Osteocyte (in vitro differentiated cells): ENCODE measurements at regions not wholly inside any gene's neighbourhood (a gene's known extent, or its start where the extent isn't known, plus 50 kb on each side); places are given as distances from the start of the nearest gene placed in this dataset.

Experiments
- DNase-seq: peaks from one replicate; pipeline ENCODE4 v3.0.0; 2021; ENCODE audit warnings: mixed read lengths; ENCODE audit not compliant: unreplicated experiment; ENCODE audit errors: extremely low spot score
- H3K27ac Mint-ChIP-seq: one replicate; pipeline ENCODE4 v1.8.0; 2021; ENCODE audit warnings: mild to moderate bottlenecking, mixed read lengths; ENCODE audit not compliant: unreplicated experiment
- H3K27me3 Mint-ChIP-seq: one replicate; pipeline ENCODE4 v1.8.0; 2021; ENCODE audit warnings: mixed read lengths; ENCODE audit not compliant: unreplicated experiment
- H3K36me3 Mint-ChIP-seq: one replicate; pipeline ENCODE4 v1.8.0; 2021; ENCODE audit warnings: mixed read lengths; ENCODE audit not compliant: unreplicated experiment
- H3K4me1 Mint-ChIP-seq: one replicate; pipeline ENCODE4 v1.8.0; 2021; ENCODE audit warnings: mixed read lengths; ENCODE audit not compliant: unreplicated experiment
- H3K4me3 Mint-ChIP-seq: one replicate; pipeline ENCODE4 v1.8.0; 2021; ENCODE audit warnings: mild to moderate bottlenecking, moderate library complexity, mixed read lengths; ENCODE audit not compliant: unreplicated experiment
- H3K9me3 Mint-ChIP-seq: one replicate; pipeline ENCODE4 v1.8.0; 2021; ENCODE audit warnings: mixed read lengths; ENCODE audit not compliant: unreplicated experiment
- TF ChIP-seq, protein P1 (sequence below): fragments of 200-600 bp; sonication (generic); IDR thresholded peaks from 2 replicates; pipeline ENCODE4 v1.5.0; 2021; ENCODE audit warnings: antibody characterized with exemption, mild to moderate bottlenecking, moderate library complexity

DNA sequence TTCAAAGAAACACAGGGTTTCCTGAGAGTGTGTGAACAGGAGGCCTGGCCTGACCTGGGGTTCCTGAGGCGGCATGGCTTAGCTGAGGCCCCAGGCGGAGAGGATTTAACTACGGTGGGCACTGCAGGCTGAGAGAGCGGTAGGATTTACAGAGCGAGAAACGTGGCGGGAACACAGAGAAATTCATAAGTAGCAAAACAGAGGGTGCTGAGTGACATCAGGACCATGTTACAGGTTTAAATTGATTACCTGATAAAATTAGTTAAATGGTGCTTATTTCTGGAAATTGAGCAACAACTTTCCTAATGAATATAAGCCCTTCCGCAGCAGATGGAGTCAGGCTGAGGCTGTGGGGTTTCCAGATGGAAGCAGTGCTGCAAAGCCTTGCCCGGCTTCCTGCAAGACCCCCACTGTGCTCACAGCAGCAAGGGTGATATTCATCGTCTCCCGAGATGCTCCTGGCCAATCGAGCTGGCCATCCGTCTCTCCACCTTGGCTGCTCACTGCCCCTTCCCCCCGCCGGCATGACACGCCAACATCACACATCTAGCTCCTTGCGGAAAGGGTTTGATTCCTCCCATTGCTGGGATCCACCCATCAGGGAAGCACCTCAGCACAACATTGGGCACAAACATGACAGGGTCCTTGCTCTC, 69.4 kb upstream of the MORC3 start:
- Mint-ChIP-seq H3K27me3 (no peaks in the 10 kb centered on the region), H3K4me3 (no peak overlapping the region), H3K4me1 (peaks cover 10% of the 10 kb centered on the region), H3K9me3 (no peaks in the 10 kb centered on the region), H3K27ac (no peak overlapping the region), H3K36me3 (peaks cover 22% of the 10 kb centered on the region)
- TF ChIP-seq, protein P1, sequence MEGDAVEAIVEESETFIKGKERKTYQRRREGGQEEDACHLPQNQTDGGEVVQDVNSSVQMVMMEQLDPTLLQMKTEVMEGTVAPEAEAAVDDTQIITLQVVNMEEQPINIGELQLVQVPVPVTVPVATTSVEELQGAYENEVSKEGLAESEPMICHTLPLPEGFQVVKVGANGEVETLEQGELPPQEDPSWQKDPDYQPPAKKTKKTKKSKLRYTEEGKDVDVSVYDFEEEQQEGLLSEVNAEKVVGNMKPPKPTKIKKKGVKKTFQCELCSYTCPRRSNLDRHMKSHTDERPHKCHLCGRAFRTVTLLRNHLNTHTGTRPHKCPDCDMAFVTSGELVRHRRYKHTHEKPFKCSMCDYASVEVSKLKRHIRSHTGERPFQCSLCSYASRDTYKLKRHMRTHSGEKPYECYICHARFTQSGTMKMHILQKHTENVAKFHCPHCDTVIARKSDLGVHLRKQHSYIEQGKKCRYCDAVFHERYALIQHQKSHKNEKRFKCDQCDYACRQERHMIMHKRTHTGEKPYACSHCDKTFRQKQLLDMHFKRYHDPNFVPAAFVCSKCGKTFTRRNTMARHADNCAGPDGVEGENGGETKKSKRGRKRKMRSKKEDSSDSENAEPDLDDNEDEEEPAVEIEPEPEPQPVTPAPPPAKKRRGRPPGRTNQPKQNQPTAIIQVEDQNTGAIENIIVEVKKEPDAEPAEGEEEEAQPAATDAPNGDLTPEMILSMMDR, result no peak
- no peak for DNase-seq

DNA sequence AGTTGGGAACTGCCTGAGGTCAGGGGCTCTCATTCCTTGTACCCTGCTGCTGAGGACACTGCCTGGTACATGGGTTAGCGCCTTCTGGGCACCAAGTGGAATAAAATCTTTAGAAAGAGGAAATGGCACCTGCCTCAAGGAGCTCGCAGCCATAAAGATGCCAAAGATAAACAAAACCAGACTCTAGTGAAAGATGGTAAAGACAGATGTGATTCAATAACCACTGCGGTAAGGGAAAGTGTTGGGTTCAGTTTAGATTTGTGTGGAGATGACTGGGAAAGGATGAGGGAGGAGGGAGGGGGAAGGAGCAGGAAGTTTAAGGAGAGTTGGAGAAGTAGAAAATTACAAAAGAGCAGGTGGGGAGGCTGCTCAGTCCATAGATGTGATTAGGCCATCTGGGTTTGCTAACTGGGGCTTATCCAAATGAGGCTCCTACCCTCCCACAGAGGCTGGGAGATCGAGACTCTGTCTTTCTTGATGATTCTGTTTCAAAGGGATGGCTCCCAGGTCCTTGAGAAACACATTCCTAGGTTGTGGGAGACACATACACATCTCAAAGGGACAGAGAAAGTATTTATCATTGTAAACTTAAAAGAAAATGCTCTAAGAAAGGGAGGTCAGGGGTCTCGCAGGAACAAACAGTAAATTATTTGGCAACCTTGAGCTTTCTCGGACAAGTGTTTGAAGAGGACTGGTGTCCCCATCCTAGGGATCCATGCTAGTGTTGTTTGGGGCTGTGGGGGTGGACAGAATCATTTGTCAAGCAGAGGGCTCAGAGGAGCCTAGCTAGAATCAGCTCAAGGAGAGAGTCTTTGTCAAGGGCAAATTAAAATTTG, 65.7 kb upstream of the MORC3 start:
- H3K4me3 Mint-ChIP-seq, result no peak overlapping the region

GRCh38 chr21:36255663-36256062, 64.3 kb upstream of the MORC3 start:
- Mint-ChIP-seq H3K4me1 (peaks cover 10% of the 10 kb centered on the region), H3K27ac (no peak overlapping the region), H3K27me3 (no peaks in the 10 kb centered on the region), H3K36me3 (peaks cover 12% of the 10 kb centered on the region), H3K9me3 (no peaks in the 10 kb centered on the region), H3K4me3 (no peak overlapping the region)
- TF ChIP-seq, protein P1, result no peak
- no peak for DNase-seq

More for the DNA sequence above, 65.7 kb upstream of the MORC3 start:
- Mint-ChIP-seq H3K9me3 (no peaks in the 10 kb centered on the region), H3K4me1 (no peaks in the 10 kb centered on the region), H3K36me3 (peaks cover 14% of the 10 kb centered on the region), H3K27me3 (no peaks in the 10 kb centered on the region), H3K27ac (no peak overlapping the region)
- TF ChIP-seq, protein P1, result no peak
- DNase-seq, result no peak

- no peak overlapping the region for H3K27ac Mint-ChIP-seq
- H3K9me3 Mint-ChIP-seq, result no peaks in the 10 kb centered on the region
- no peaks in the 10 kb centered on the region for H3K27me3 Mint-ChIP-seq
- H3K36me3 Mint-ChIP-seq, result peaks cover 10% of the 10 kb centered on the region
- no peak overlapping the region for H3K4me3 Mint-ChIP-seq
- no peak for DNase-seq
- peaks cover 11% of the 10 kb centered on the region for H3K4me1 Mint-ChIP-seq
- TF ChIP-seq, protein P1, result no peak
Measured at GRCh38 chr21:36257657-36258056, 62.3 kb upstream of the MORC3 start.
